DND-41 (cell line): ENCODE measurements at regions not wholly inside any gene's neighbourhood (a gene's known extent, or its start where the extent isn't known, plus 50 kb on each side); places are given as distances from the start of the nearest gene placed in this dataset.

ENCODE experiments used
- ATAC-seq: fragments of 200-7000 bp; cut with Tn5 transposase; 3 replicates; pipeline ENCODE4 v1.9.1; 2021; ENCODE audit warnings: low read depth; ENCODE audit not compliant: insufficient read depth
- DNase-seq: peaks from one replicate; pipeline ENCODE4 v3.0.0-alpha.2; 2020
- H2AFZ ChIP-seq: 2 replicates; pipeline ENCODE4 v1.6.0; 2012; ENCODE audit warnings: low read depth, low read length
- H3K27ac ChIP-seq: 2 replicates; pipeline ENCODE4 v1.5.1; 2012; ENCODE audit warnings: low read length, inconsistent platforms
- H3K27me3 ChIP-seq: fragments of 200-600 bp; sonication (generic); 2 replicates; pipeline ENCODE4 v1.6.0; 2012; ENCODE audit warnings: low read length, mild to moderate bottlenecking, inconsistent platforms; ENCODE audit not compliant: insufficient read depth, poor library complexity
- H3K36me3 ChIP-seq: 2 replicates; pipeline ENCODE4 v1.5.1; 2012; ENCODE audit warnings: low read length, inconsistent platforms; ENCODE audit not compliant: insufficient read depth
- H3K4me1 ChIP-seq: 2 replicates; pipeline ENCODE4 v1.5.1; 2012; ENCODE audit warnings: mild to moderate bottlenecking, low read length; ENCODE audit not compliant: insufficient read depth
- H3K4me2 ChIP-seq: 2 replicates; pipeline ENCODE4 v1.6.0; 2012; ENCODE audit warnings: mild to moderate bottlenecking, moderate library complexity, low read length, inconsistent platforms; ENCODE audit not compliant: insufficient read depth
- H3K4me3 ChIP-seq, 2 experiments: fragments of 200-600 bp in 1 of 2; shearing (Covaris generic) in 1 of 2; 2 replicates each; pipeline ENCODE4 v1.5.1; 2012 to 2016; ENCODE audit warnings: inconsistent platforms in 2 of 2, low read length in 2 of 2, mild to moderate bottlenecking in 2 of 2, low read depth in 1 of 2, moderate library complexity in 1 of 2
- H3K79me2 ChIP-seq: 2 replicates; pipeline ENCODE4 v1.6.0; 2012; ENCODE audit warnings: low read length, inconsistent platforms; ENCODE audit not compliant: insufficient read depth
- H3K9ac ChIP-seq: 2 replicates; pipeline ENCODE4 v1.6.0; 2012; ENCODE audit warnings: low read depth, mild to moderate bottlenecking, inconsistent platforms, low read length, moderate library complexity
- H3K9me3 ChIP-seq: 2 replicates; pipeline ENCODE4 v1.5.1; 2012; ENCODE audit warnings: low read length, moderate library complexity, mild to moderate bottlenecking, inconsistent platforms; ENCODE audit not compliant: insufficient read depth, severe bottlenecking
- H4K20me1 ChIP-seq: 2 replicates; pipeline ENCODE4 v1.6.0; 2012; ENCODE audit warnings: low read length; ENCODE audit not compliant: insufficient read depth
- CTCF ChIP-seq: IDR thresholded peaks from 2 replicates; pipeline ENCODE4 v1.5.1; 2012; ENCODE audit warnings: borderline replicate concordance, low read length, moderate library complexity, mild to moderate bottlenecking; ENCODE audit not compliant: poor library complexity, severe bottlenecking; ENCODE audit errors: extremely low read depth
- EZH2 ChIP-seq: IDR thresholded peaks from 3 replicates; pipeline ENCODE4 v1.6.1; 2012; ENCODE audit warnings: borderline replicate concordance, low read depth, mild to moderate bottlenecking, moderate library complexity, low read length, inconsistent platforms; ENCODE audit not compliant: severe bottlenecking

GRCh38 chr18:55013685-55014084 lies 54.4 kb upstream of the CCDC68 start:
- H3K4me1 ChIP-seq, result no peaks in the 10 kb centered on the region
- no peak overlapping the region for H3K4me2 ChIP-seq
- no peaks in the 10 kb centered on the region for H3K36me3 ChIP-seq
- H2AFZ ChIP-seq, result no peak overlapping the region
- no peaks in the 10 kb centered on the region for H3K27me3 ChIP-seq
- H4K20me1 ChIP-seq, result no peaks in the 10 kb centered on the region
- H3K27ac ChIP-seq, result no peak overlapping the region
- ATAC-seq (no peak), DNase-seq (no peak)
- H3K9ac ChIP-seq, result no peak overlapping the region
- H3K4me3 ChIP-seq, result no peak overlapping the region
- TF ChIP-seq CTCF (no peak), EZH2 (no peak)
- H3K9me3 ChIP-seq, result no peaks in the 10 kb centered on the region
- H3K79me2 ChIP-seq, result no peaks in the 10 kb centered on the region

GRCh38 chr18:55013086-55013485 lies 53.8 kb upstream of the CCDC68 start:
- Histone ChIP-seq H3K79me2 (no peaks in the 10 kb centered on the region), H3K27ac (no peak overlapping the region), H3K4me3 (no peak overlapping the region), H4K20me1 (no peaks in the 10 kb centered on the region), H3K36me3 (no peaks in the 10 kb centered on the region), H3K9me3 (no peaks in the 10 kb centered on the region), H3K27me3 (no peaks in the 10 kb centered on the region), H2AFZ (no peak overlapping the region), H3K4me2 (no peak overlapping the region), H3K4me1 (no peaks in the 10 kb centered on the region), H3K9ac (no peak overlapping the region)
- ATAC-seq, result no peak
- TF ChIP-seq CTCF, result no peak
- TF ChIP-seq EZH2, result no peak
- DNase-seq, result no peak

GRCh38 chr18:55012008-55012407 lies 52.7 kb upstream of the CCDC68 start:
- no peak overlapping the region for H2AFZ ChIP-seq
- TF ChIP-seq CTCF (no peak), EZH2 (no peak)
- no peaks in the 10 kb centered on the region for H3K79me2 ChIP-seq
- no peak overlapping the region for H3K9ac ChIP-seq
- H3K9me3 ChIP-seq, result no peaks in the 10 kb centered on the region
- no peaks in the 10 kb centered on the region for H3K4me1 ChIP-seq
- DNase-seq (no peak), ATAC-seq (no peak)
- no peak overlapping the region for H3K4me3 ChIP-seq
- H3K27me3 ChIP-seq, result no peaks in the 10 kb centered on the region
- no peak overlapping the region for H3K4me2 ChIP-seq
- no peaks in the 10 kb centered on the region for H4K20me1 ChIP-seq
- no peak overlapping the region for H3K27ac ChIP-seq
- no peaks in the 10 kb centered on the region for H3K36me3 ChIP-seq
